HG02588 (cell line): ENCODE measurements at regions not wholly inside any gene's neighbourhood (a gene's known extent, or its start where the extent isn't known, plus 50 kb on each side); places are given as distances from the start of the nearest gene placed in this dataset.

Experiments
- ATAC-seq: cut with Tn5 transposase; IDR thresholded peaks from one replicate; pipeline ENCODE4 v1.9.1; 2021; ENCODE audit warnings: mild to moderate bottlenecking, moderate library complexity; ENCODE audit not compliant: unreplicated experiment

DNA sequence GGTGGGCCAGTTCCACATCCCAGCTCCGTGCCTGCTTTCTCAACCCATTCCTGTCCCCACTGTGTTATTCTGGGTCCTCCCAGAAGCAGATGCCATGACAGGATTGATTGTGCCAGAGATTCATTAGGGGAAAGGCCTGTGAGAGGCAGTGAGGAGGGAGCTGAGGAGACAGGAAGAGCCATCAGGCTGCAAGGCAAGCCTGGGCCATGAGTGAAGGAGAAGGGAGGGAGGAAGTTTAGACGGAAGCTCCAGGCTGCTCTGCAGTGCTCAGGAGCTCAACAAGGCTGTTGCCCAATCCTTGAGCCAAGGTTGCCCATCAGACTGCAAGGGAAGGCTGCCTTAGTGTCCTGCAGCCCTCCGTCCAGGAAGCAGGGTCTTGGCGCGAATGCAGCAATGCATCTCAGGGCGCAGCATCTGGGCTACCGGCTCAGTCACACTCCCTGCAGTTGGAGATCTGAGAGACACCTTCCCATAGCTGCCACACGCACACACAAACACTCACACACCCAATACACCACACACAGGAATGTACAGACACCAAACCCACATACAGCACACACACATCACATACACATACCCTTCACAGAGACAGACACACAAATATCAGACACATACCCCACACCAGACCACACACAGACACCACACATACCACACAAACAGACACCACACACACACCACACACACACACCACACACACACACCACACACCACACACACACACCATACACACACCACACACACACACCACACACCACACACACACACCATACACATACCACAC lies 139.5 kb upstream of the NDUFV2 start:
- no peak for ATAC-seq

DNA sequence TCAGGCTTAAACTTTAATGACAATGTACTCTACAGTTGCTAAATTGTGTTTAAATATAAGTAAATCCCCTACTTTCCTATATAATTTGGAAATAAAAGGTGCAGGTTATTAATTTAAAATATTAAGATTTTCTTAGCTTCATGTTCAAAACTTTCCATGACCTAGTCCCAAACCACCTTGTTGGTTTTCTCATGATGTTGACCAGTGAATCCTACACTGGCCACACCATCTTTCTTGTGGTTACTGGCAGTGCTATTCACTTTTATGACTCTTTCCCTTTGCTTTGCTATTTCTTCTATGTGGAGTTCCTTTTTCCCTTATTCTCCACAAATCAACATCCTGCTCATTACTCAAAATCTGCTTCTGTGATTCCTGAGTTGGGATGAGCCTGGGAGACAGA lies 138.6 kb upstream of the NDUFV2 start:
- no peak for ATAC-seq

DNA sequence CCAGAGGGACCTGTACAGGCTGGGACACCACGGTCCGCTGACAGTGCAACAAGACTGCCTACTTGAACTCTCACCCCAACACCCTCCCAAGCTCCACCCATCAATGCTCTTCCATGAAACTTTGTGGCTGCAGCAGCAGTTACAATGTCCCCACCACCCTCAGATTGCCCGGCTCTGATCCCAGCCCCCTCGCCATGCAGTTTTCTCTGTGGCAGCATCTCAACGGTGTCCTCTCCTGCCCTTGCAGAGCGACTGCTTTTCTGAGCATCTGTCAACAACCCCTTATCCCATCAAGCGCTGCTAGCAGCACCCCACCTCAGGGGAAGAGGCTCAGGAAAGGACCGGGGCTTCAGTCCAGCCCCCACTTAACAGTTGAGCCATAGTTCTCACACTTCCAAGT lies 137.1 kb upstream of the NDUFV2 start:
- no peak for ATAC-seq

GRCh38 chr18:8966821-8967220 lies 135.7 kb upstream of the NDUFV2 start:
- ATAC-seq: no peak

GRCh38 chr18:8967573-8967972 lies 134.9 kb upstream of the NDUFV2 start:
- no peak for ATAC-seq

DNA sequence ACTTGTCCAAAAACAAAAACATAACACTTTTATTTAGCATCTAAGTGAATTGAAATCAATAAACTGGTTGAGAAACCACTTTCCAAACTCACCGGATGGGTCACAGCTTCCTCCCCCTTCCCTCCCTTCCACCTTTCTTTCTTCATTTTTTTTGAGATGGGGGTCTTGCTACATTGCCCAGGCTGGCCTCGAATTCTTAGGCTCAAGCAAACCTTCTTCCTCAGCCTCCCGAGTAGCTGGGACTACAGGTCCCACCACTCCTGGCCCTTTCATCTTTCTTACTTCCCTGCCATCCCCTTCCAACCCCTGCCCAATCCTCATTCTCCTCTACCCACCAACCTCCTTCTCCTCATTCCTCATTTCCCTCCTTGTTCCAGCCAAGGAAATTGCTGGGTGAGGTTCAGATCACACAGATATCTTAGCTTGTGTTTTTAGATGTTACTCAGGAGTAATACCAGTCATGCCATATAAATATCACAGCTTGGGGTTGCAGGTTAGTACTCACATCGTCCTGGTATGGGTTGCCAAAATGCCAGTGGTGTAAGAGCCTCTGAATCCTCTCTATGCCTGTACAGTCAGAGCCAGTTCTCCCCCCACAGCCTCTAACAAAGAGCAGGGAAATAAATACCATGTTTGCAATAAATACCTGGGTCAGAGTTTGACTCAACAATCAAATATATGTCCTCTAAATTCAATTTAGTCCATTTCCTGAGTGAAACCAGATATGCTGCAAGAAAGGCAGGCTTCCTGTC lies 132.7 kb upstream of the NDUFV2 start:
- no peak for ATAC-seq

DNA sequence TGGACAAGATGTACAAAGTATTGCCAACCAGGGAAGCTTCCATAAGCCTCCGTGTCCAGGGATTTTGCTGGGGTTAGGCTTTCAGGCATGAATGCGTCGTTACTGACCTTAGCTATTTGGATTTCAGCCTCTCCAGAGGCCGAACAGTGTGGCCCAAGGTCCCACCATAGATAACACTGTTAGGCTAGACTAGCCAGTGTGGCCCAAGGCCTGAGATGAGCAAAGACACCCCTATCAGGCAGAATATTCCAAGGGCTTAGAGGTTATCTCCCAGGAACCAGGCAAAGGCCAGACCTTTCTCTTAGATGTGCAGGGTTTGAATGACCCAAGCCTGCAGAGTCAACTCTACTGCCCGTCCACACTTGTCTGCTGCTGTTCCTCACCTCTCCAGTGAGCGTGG lies 131.7 kb upstream of the NDUFV2 start:
- no peak for ATAC-seq

DNA sequence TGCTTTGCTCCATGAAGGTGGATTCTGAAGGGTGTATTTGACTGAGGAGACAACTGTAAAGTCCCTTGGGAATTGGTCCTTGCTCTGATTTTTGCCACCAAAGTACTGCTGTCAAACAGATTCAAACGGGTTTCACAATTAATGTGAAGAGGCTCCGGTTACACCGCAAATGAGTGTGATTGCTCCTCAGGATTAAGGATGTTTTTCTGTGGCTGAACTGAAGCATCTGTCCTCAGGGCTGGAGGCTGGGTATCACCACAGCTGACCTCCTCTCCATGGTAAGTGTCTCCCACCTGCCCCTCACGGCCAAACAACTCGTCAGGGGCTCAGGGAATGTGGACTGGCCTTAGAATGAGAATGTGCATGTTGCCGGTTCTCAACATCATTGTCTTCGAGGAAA lies 130.4 kb upstream of the NDUFV2 start:
- no peak for ATAC-seq

- no peak for ATAC-seq
Measured at GRCh38 chr18:8974279-8974678, 128.2 kb upstream of the NDUFV2 start.

DNA sequence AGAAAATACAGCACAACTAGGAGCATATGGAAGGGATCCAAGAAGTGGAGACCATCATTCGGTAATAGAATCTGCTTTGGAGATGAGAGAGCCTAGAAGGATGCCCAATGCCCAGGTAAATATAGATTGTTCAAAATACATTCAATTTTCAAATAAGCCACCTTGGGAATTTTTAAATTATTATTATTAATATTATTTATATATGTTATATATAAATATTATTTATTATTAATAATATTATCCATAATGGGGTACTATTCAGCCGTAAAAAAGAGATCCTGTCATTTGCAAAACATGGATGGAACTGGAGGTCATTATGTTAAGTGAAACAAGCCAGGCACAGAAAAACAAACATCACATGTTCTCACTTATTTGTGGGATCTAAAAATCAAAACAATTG lies 127.8 kb upstream of the NDUFV2 start:
- ATAC-seq: no peak

DNA sequence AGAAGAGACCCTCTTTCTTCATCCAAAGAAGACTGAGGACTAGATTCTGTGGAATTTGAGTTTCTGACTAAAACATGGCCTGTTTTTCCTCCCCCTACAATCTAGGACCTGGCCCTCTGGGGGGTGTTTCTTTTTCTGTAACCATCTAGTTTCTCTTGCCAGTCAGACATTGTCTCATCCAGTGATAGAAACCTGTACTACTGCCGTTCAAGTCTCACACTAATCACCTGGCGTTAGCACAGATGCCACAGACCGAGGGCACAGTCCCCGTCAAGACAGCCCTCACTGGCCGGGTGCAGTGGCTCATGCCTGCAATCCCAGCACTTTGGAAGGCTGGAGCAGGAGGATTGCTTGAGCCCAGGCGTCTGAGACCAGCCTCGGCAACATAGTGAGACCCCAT lies 126.9 kb upstream of the NDUFV2 start:
- no peak for ATAC-seq

DNA sequence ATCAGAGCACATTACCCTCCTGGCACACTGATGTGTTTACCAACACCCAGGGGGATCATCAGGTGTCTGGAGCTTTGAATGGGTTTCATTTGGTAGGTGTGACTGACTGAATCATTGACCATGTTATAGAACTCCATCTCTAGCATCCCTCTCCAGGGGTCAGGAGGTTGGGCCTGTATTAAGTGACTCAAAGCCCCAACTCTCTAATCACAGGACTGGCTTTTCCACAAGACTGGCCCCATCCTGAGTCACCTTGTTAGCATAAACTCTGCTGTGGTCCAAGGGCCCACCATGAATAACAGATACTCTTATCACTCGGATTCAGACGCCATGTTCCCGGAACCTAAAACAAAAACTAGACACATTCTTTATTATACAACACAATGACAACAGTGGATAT lies 125.9 kb upstream of the NDUFV2 start:
- no peak for ATAC-seq

DNA sequence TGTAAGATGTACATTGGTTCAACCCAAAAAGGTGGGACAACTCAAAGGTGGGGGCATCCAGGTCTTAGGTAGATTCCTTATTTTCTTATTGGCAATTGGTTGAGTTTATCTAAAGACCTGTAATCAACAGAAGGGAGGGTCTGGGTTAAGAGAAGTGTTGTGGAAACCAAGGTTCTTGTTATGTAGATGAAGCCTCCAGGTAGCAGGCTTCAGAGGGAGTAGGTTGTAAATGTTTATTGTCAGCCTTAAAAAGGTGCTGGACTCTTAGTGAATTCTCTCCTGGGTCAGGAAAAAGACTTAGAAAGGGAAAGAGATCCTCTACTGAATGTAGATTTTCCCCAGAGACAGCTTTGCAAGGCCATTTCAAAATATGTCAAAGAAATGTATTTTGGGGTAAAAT lies 125.3 kb upstream of the NDUFV2 start:
- no peak for ATAC-seq

DNA sequence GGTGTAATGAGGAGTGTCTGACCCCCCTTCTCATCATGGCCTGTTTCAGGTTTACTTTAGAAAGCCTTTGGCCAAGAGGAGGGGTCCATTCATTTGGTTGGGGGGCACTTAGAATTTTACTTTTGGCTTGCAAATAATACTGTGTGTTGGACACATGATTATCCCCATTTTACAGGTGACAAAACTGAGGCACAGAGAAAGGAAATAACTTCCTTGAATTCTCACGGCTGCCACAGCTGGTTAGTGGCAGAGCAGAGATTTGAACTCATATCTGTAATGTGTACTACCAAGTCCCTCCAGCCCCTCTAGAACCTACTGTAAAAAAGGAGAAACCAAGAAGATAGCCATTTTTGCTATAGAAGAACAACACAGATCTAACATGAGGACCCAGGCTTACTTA lies 124.8 kb upstream of the NDUFV2 start:
- ATAC-seq: no peak

- no peak for ATAC-seq
Measured at GRCh38 chr18:8978394-8978793, 124.1 kb upstream of the NDUFV2 start.

- no peak for ATAC-seq
Measured at GRCh38 chr18:8979258-8979988, 123.1 kb upstream of the NDUFV2 start.

DNA sequence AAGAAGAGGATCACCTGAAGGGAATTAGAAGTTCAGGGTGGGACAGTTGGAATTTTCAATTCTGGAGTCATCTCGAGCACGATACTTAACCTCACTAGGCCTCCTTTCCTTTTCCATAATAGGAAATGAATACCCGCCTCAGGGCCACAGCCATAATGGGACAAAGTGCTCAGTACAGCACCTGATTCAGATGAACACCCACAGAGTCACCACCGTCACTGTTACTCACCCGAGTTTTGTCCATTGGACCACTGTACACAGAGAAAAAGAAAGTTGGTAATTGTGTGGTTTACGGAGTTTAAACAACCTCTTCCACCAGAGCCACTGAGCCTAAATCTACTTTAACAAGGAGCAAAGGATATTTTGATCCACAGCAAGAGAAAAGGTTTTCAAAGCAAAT lies 122.0 kb upstream of the NDUFV2 start:
- no peak for ATAC-seq

- no peak for ATAC-seq
Measured at GRCh38 chr18:8980918-8981317, 121.6 kb upstream of the NDUFV2 start.

DNA sequence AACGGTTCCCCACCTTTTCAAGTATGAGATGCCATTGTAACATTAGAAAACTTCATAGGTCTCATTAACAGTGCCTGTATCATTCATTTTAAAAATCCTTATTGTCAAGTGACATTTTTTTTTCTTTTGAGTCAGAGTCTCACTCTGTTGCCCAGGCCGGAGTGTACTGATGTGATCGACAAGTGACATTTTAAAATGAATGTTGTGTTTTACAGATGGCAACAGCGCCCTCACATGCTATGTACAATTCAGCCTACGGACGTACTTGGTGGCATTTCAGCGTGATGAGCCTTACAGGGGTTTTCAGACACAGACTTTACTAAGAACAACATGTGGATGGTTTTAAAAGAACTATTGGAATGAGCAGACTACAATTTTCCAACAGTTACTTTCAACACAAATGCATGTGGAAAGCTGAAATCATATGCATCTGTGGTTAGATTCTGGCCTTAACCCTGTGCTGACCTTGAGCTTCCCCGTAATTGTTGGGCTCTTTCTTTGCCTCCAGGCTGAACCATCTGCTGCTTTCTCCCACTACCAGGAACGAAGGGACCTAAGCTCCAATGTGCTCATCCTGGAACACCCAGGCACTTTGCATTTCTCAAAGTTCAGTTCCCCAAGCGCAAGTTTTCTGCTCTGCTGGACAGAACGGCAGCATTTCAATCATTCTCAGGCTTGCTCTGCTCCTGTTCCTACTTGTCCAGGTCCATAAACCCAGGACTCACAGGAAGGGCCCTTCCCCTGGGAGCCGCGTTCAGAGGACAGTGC lies 119.9 kb upstream of the NDUFV2 start:
- ATAC-seq: no peak

DNA sequence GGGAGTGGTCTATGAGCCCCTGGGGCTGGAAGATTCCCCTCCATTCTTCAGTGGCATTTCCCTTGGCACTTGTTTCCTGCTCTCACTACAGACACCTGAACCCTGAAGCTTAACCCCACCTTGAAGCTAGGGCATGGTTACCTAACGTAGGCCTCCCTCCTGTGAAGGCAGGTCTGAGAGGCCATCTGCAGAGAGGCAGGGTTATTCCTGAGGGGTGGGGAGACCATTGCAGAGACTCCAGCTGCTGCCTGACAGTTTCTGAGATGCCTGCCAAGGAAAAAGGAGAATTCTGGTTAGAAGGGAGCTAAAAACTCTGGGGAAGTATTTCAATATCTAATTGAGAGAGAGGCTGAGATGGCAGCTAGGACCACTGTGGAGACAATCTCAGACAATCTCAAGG lies 119.3 kb upstream of the NDUFV2 start:
- no peak for ATAC-seq

DNA sequence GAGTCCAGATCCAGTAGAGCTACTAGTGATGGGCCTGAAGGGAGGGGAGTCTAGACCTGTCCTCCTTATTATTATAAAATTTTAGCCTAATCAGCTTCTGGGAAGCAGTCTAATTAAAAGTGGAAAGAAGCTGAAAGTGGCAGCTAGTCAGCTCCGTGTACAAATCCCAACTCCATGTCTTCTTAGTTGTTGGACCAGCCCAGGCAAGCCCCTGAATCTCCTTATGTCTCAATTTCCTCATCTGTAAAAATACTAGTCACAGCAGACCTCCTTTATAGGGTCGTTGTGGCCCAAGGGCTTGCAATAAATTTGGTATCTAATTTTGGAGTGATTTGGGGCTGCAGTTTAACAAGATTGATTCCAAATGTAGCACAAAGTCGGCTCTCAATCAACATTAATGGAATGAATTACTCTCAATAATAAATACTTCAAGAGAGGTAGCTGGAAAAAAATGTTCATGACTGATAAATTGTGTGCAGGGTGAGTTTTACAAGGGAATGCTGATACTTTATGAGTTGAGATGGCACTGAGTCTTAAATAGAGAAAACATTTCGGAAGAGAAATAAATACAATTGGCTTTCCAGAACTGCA lies 118.3 kb upstream of the NDUFV2 start:
- ATAC-seq: no peak
